BJ (cell line): ENCODE measurements at regions not wholly inside any gene's neighbourhood (a gene's known extent, or its start where the extent isn't known, plus 50 kb on each side); places are given as distances from the start of the nearest gene placed in this dataset.
A peak's percentile ranks its signal among the peaks of the same experiment; 100 is the strongest.

Experiments used
- CTCF ChIA-PET: fragments of 350-600 bp; formaldehyde crosslinking; extraction: SDS; loops from one replicate; lab custom pipeline; 2021; ENCODE audit warnings: antibody characterized with exemption, inconsistent platforms; lab: Yijun Ruan, JAX
- POLR2A ChIA-PET: fragments of 300-600 bp; sonication (Branson Sonifier 250); formaldehyde crosslinking; extraction: SDS; loops from one replicate; lab custom pipeline; 2021; ENCODE audit warnings: antibody characterized with exemption; lab: Charles Lee
- DNase-seq: peaks from one replicate; pipeline ENCODE4 v3.0.0-alpha.2; 2011; ENCODE audit warnings: low read depth
- H3K27me3 ChIP-seq: 2 replicates; pipeline ENCODE4 v1.6.0; 2011; ENCODE audit warnings: low read length; ENCODE audit not compliant: control insufficient read depth, insufficient read depth
- H3K36me3 ChIP-seq: 2 replicates; pipeline ENCODE4 v1.5.1; 2011; ENCODE audit warnings: low read length; ENCODE audit not compliant: control insufficient read depth, insufficient read depth
- H3K4me3 ChIP-seq: 2 replicates; pipeline ENCODE4 v1.5.1; 2011; ENCODE audit warnings: low read depth, mild to moderate bottlenecking, control low read depth, low read length
- CTCF ChIP-seq: IDR thresholded peaks from 2 replicates; pipeline ENCODE4 v1.5.1; 2011; ENCODE audit warnings: low read depth, mild to moderate bottlenecking, control low read depth, inconsistent platforms, low read length, moderate library complexity; ENCODE audit not compliant: insufficient read depth

DNA sequence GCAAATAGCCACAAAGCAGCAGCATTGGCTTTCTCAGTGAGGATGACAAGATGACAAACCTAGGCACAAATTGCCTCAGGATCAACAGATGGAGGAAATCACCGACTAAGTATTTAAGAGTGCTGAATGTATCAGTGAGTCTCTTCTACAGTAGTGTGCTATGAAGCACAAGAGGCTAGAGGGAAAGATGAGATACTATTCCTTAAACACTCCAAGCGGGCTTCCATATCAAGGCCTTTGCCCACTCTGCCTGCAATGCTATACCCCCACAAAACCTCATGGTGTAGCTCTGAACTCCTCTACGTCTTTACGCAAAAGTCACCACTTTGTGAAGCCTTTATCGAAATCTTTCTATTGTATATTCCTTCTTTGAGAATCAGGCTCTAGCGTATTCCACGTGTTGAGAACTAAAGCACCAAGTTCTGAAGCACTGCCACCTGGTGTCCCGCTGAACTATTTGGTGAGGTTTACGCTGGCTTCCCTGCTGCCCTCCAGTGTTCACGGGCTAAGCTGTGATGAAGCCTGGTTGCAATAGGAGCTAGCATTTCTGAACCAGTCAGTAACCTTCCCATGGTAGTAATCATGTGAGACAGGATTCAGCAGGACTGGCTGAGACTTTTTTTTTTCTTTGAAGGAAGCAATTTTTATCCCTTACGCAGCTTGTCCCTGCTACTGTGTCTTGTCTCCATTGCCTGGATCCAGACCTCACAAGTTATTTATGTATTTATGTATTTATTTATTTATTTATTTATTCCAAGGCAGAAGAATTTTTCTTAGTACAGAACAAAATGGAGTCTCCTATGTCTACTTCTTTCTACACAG is 426.5 kb upstream of the OR4E1 start:
- no peaks in the 10 kb centered on the region for H3K36me3 ChIP-seq
- TF ChIP-seq CTCF = peak; percentile 29; the same call in 1 of the 2 replicates
- no peak for DNase-seq
- POLR2A ChIA-PET = no interaction called here
- H3K27me3 ChIP-seq = no peaks in the 10 kb centered on the region
- no peak overlapping the region for H3K4me3 ChIP-seq
- CTCF ChIA-PET = interaction anchor here (0.6 kb wide), 3 partner anchors 23 to 173 kb away, joined by 3 to 5 read pairs (median 4); no protein-coding TSS in a partner anchor

GRCh38 chr14:22098435-22098834 is 424.8 kb upstream of the OR4E1 start:
- Histone ChIP-seq H3K36me3 (no peaks in the 10 kb centered on the region), H3K4me3 (no peak overlapping the region), H3K27me3 (no peaks in the 10 kb centered on the region)
- no peak for DNase-seq
- CTCF ChIA-PET = interaction anchor here (0.6 kb wide), 1 partner anchor 14 kb away, joined by 3 read pairs; no protein-coding TSS in a partner anchor
- TF ChIP-seq CTCF = no peak
- POLR2A ChIA-PET = no interaction called here

- CTCF ChIA-PET = interaction anchor here (0.6 kb wide), 1 partner anchor 14 kb away, joined by 3 read pairs; no protein-coding TSS in a partner anchor
- POLR2A ChIA-PET = no interaction called here
- no peak overlapping the region for H3K4me3 ChIP-seq
Measured at GRCh38 chr14:22097586-22098292, 424.1 kb upstream of the OR4E1 start.

GRCh38 chr14:22097072-22097471 is 423.5 kb upstream of the OR4E1 start:
- DNase-seq = no peak
- ChIA-PET POLR2A (no interaction called here), CTCF (no interaction called here)
- H3K36me3 ChIP-seq = no peaks in the 10 kb centered on the region
- TF ChIP-seq CTCF = no peak
- no peak overlapping the region for H3K4me3 ChIP-seq
- no peaks in the 10 kb centered on the region for H3K27me3 ChIP-seq

More at GRCh38 chr14:22097586-22098292, 424.1 kb upstream of the OR4E1 start:
- Histone ChIP-seq H3K27me3 (no peaks in the 10 kb centered on the region), H3K36me3 (no peaks in the 10 kb centered on the region)
- DNase-seq = no peak
- no peak for TF ChIP-seq CTCF

GRCh38 chr14:22096514-22096895 is 422.9 kb upstream of the OR4E1 start:
- H3K4me3 ChIP-seq = no peak overlapping the region
- CTCF ChIA-PET = no interaction called here
- POLR2A ChIA-PET = no interaction called here
- H3K36me3 ChIP-seq = no peaks in the 10 kb centered on the region
- no peaks in the 10 kb centered on the region for H3K27me3 ChIP-seq
- DNase-seq = no peak
- no peak for TF ChIP-seq CTCF
